GM23338 (cell line): ENCODE measurements at regions not wholly inside any gene's neighbourhood (a gene's known extent, or its start where the extent isn't known, plus 50 kb on each side); places are given as distances from the start of the nearest gene placed in this dataset.

Source experiments
- CREB1 ChIP-seq: fragments of 250-450 bp; sonication (Bioruptor Pico); IDR thresholded peaks from 2 replicates; pipeline ENCODE4 v1.5.0; 2020; ENCODE audit warnings: low read depth, mild to moderate bottlenecking, moderate library complexity
- CTCF ChIP-seq, 2 experiments: fragments of 200-600 bp in 1 of 2; sonication (generic) in 1 of 2; conservative IDR thresholded peaks; 2 replicates each; pipeline versions ENCODE4 v1.5.1 to v1.6.1; 2016 to 2017; ENCODE audit warnings: antibody characterized with exemption in 2 of 2, low read depth in 2 of 2, mild to moderate bottlenecking in 2 of 2, moderate library complexity in 1 of 2
- ETS1 ChIP-seq: IDR thresholded peaks from 2 replicates; pipeline ENCODE4 v1.6.1; 2016; ENCODE audit warnings: antibody characterized with exemption
- EZH2 ChIP-seq: fragments of 200-600 bp; sonication (generic); IDR thresholded peaks from one replicate; pipeline ENCODE4 v1.8.0; 2017; ENCODE audit warnings: antibody characterized with exemption, mild to moderate bottlenecking, low read depth; ENCODE audit not compliant: unreplicated experiment
- EZH2phosphoT487 ChIP-seq: fragments of 200-600 bp; sonication (generic); IDR thresholded peaks from one replicate; pipeline ENCODE4 v1.8.1; 2018; ENCODE audit warnings: antibody characterized with exemption; ENCODE audit not compliant: unreplicated experiment
- JUNB ChIP-seq: IDR thresholded peaks from one replicate; pipeline ENCODE4 v1.6.1; 2016; ENCODE audit warnings: antibody characterized with exemption; ENCODE audit not compliant: unreplicated experiment
- NANOG ChIP-seq: IDR thresholded peaks from 2 replicates; pipeline ENCODE4 v1.6.1; 2016; ENCODE audit warnings: antibody characterized with exemption, borderline replicate concordance
- POLR2AphosphoS5 ChIP-seq: IDR thresholded peaks from 2 replicates; pipeline ENCODE4 v1.6.1; 2016; ENCODE audit warnings: antibody characterized with exemption, low read depth
- REST ChIP-seq: IDR thresholded peaks from one replicate; pipeline ENCODE4 v1.6.1; 2018; ENCODE audit warnings: antibody characterized with exemption; ENCODE audit not compliant: unreplicated experiment
- STAT1 ChIP-seq: IDR thresholded peaks from one replicate; pipeline ENCODE4 v1.6.1; 2016; ENCODE audit warnings: antibody characterized with exemption; ENCODE audit not compliant: unreplicated experiment
- ZNF114 ChIP-seq: fragments of 250-450 bp; sonication (Bioruptor Pico); IDR thresholded peaks from 2 replicates; pipeline ENCODE4 v1.5.0; 2020; ENCODE audit warnings: mild to moderate bottlenecking, moderate library complexity
- ZNF331 ChIP-seq: fragments of 250-450 bp; sonication (Bioruptor Pico); IDR thresholded peaks from 2 replicates; pipeline ENCODE4 v1.5.0; 2020; ENCODE audit warnings: low read depth, mild to moderate bottlenecking, moderate library complexity

- no peak for TF ChIP-seq CTCF (conservative IDR thresholded peaks at IDR 0.05; ENCODE audit: low read depth in 2 of 2)
- no peak for TF ChIP-seq EZH2
- TF ChIP-seq ETS1, result no peak
- TF ChIP-seq POLR2AphosphoS5, result no peak
- TF ChIP-seq EZH2phosphoT487, result no peak
- no peak for TF ChIP-seq ZNF114
- TF ChIP-seq CREB1 (CRISPR knock-in tag), result no peak
- TF ChIP-seq REST, result no peak
- TF ChIP-seq STAT1, result no peak
- no peak for TF ChIP-seq ZNF331 (CRISPR knock-in tag)
- TF ChIP-seq JUNB, result no peak
- no peak for TF ChIP-seq NANOG
Observed at GRCh38 chr15:96958721-96959120, 628.2 kb downstream of the NR2F2 start.
